ENCODE measurements at regions not wholly inside any gene's neighbourhood (a gene's known extent, or its start where the extent isn't known, plus 50 kb on each side); places are given as distances from the start of the nearest gene placed in this dataset.
"Not testable (repeated sequence)": the region's sequence is repeated elsewhere in the genome, so short reads cannot be mapped to it uniquely, and the experiment has no call there.

DNA sequence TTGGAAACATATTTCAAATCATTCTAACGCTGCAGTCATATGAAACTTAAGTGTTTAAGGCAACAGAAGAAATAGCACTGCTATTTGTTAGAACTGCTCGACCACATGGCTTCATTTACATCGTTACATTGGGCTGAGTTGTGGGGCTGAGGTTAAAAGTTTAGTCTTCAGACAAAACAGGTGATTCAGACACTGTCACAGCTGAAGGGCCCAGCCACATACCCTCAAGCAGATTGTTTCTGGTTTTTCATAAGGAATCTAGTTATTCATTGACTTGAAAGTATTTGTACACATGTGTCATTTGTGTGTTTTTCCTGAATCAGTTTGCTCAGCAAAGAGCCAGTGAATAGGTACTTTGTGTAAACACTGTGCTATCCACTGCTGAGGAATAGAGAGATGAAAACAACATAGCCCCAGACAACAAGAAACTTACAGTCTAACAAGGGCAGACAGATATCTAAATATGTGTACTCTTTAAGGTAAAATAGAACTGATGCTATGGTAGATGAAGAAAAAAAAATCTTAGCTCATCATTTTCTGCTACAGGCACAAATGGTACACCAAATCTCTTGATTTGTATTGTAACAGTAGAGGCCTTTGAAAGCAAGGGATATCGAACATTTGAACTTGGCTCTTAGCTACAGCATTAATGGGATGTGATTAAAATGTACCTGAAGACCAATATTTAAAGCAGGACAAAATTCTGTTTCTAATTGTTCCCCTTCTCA lies 357.6 kb upstream of the RPS23 start:
- no peak for DNase-seq

DNA sequence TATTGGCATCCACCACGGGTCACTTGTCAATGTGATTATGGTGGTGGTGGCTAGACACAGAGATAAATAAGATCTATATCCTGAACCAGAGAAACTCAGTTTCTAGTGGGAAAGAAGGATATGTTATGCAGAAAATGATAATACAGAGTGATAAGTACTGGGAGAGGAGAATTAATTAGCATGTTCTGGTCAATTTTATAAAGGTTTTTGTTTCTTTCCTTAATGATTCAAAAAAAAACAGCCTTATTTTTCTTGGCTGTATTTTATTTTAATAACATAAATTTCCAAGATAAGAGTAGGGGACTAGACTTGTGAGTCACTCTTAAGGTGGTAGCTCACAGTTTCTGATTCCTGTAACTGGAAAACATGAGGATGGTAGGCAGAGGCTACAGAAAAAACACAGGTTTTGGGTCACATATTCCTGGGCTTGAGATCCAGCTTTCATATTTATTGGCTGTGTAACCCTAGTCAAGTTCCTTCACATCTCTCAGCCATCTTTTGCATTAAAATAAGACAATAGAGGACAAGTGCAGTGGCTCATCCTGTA lies 350.3 kb upstream of the RPS23 start:
- DNase-seq = no peak

DNA sequence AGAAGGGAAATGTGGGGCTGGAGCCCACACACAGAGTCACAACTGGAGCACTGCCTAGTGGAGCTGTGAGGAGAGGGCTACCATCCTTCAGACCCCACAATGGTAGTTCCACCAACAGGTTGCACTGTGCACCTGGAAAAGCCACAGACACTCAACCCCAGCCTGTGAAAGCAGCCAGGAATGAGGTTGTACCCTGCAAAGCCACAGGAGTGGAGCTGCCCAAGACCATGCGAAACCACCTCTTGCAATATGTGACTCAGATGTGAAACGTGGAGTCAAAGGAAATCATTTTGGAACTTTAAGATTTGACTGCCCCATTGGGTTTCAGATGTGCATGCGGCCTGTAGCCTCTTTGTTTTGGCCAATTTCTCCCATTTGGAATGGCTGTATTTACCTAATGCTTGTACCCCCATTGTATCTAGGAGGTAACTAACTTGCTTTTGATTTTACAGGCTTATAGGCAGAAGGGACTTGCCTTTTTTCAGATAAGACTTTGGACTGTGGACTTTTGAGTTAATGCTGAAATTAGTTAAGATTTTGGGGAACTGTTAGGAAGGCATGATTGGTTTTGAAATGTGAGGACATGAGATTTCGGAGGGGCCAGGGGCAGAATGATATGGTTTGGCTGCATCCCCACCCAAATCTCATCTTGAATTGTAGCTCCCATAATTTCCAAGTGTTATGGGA lies 348.9 kb upstream of the RPS23 start:
- DNase-seq = not testable (repeated sequence)

DNA sequence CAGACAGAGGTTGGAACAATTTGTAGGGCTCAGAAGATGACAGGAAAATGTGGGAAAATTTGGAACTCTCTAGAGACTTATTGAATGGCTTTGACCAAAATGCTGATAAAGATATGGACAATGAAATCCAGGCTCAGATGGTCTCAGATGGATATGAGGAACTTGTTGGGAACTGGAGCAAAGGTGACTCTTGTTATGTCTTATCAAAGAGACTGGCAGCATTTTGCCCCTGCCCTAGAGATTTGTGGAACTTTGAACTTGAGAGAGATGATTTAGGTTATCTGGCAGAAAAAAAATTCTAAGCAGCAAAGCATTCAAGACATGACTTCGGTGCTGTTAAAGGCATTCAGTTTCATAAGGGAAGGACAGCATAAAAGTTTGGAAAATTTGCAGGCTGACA lies 347.9 kb upstream of the RPS23 start:
- DNase-seq = not testable (repeated sequence)

DNA sequence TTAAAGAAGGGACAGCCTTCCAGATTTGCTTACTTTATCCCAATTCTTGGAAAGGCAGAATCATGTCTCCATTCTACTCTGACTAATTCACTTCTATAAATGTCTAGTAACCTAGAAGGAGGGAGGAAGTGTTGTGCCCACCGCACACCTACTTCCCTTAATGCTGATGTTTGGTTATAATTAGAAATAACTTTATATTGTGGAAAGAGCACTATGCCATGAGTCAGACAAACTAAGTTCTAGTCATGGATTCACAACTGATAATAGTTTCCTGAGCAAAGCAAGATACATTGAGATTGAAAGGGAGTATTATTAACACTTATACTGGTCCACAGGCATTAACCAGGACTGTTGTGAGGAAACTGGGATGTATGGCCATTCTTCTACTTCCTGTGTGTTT lies 345.9 kb upstream of the RPS23 start:
- DNase-seq = no peak

DNA sequence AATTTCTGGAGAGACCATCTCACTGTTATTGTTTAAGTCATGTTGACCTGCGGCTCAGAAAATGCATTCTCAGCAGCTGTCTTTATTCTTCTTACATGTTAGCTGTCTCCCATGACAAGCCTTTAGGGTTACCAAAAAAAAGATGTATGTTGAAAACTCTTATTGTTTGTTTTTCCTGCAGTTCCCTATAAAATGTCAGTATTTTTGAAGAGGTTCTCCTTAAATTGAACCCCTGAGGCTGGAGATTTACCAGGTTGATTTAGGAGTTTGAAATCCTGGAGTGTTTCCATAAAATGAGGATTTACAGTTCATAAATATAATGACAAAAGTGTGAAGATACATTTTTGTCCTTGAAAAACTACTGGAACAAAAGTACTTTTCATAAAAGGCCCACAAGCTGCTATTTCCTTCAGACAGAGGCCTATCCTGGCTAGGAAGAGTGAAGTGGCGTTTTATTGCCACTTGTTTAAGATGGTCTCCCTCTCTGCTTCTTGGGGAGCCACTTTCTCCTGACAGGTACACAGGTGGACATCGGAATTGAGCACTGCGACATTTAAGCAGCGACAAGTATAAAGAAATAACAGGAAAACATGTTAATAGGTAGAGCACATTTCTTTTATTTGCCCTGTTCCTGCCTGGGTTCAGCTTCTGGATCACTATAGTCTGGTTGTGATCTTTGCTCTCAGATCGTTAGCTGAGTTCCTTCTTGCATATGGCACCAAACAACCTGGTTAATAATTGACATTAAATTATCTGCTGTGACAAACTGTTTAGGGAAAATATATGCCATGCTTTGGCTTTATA lies 344.8 kb upstream of the RPS23 start:
- DNase-seq = no peak

DNA sequence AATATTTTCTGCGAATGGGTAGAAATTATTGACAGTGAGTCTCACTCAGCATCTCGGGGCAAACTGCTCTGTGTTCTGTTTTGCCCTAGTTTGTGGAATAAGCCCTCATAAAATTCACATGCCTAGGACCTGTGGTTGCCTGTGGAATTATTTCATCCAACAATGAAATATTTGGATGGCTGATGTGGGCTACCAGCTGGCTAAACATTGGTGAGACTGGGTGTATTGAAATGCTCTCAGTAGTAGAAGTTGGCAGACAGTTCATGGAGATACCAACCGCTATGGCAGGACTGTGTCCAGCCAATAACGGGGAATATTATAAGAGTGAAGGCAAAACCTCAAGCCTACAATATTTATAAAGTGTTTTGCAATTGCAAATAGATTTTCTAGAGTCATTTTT lies 344.1 kb upstream of the RPS23 start:
- no peak for DNase-seq

DNA sequence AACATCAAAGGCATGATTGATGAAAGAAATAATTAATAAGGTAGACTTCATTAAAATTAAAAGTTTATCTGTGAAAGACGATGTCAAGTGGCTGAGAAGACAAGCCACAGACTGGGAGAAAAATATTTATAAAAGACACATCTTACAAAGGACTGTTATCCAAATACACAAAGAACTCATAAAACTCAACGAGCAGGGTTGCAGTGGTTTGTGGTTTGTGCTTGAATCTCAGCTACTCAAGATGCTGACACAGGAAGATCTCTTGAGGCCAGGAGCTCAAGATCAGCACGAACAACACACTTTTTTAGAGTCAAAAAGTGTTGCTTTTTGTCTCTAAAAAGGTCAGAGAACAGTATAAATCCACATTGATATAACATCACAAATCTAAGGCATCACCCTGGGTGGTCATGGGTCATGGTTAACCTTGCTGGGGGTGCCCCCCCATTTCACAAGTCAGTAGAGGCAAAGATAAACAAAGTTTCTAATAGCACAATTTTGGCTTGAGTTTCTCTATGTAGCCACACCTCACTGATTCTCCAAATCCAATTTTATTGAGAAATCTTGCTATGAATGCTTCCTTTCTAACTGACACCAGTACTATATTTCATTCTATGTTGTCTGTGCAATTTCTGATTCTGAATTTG lies 342.9 kb upstream of the RPS23 start:
- DNase-seq = no peak

DNA sequence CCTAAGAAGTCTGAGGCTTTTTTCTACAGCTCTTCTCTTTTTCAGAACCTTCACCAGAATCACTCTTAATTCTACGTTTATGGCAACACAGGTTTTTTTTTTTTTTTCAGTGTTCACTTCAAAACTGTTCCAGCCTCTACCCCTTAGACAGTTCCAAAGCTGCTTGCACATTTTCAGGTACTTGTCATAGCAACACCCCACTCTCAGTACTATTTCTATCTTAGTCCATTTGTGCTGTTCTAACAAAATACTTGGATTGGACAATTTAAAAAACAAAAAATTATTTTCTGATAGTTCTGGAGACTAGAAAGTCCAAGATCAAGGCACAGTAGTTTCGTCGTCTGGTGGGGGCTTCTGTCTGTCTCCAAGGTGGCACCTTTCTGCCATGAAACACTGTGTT lies 340.9 kb upstream of the RPS23 start:
- no peak for DNase-seq

DNA sequence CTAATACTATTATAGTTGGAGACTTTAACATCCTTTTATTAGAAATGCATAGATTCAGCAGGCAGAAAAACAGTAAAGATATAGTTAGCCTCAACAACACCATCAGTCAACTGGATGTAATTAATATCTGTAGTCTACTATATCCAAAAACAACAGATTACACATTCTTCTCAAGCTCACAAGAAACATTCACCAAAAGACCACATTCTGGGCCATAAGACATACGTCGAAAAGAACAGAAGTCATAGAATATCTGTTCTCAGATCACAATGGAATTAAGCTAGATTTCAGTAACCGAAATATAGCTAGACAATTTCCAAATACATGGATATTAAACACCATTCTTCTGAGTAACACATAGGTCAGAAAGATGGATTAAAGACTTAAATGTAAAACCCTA lies 336.6 kb upstream of the RPS23 start:
- no peak for DNase-seq

DNA sequence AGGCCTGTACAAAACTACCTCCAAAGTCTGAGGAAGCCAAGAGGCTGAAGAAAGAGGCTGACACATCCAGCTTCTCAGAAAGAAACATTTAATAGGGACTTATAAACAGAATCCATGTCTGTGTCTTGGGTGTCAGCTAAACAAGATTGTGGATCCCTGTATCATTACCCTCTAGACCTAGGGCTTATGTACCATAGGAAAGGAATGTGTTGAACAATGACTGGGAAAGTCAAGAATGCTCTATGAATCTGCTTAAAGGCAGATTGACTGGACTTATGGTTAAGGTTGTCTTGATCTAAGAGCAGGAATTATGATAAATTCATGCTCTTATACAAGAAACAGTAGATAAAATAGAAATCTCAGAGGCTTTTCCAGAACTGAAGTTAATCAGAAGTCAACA lies 335.7 kb upstream of the RPS23 start:
- no peak for DNase-seq

DNA sequence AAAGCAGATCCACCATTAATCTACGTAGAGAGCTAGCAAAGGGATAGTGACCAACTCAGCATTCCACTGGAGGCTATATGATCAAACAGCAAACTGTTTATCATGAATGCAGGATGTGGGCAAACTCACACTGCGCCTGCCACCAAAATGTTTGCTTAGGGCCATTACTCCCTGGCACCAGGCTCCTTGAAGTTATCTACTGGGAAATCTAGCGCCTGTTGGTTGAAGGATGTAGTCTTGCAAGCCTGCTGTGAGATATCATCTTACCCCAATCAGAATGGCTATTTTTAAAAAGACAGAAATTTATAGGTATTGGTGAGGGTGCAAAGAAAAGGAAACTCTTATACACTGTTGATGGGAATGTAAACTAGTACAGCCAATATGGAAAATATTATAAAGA lies 332.5 kb upstream of the RPS23 start:
- DNase-seq = no peak

DNA sequence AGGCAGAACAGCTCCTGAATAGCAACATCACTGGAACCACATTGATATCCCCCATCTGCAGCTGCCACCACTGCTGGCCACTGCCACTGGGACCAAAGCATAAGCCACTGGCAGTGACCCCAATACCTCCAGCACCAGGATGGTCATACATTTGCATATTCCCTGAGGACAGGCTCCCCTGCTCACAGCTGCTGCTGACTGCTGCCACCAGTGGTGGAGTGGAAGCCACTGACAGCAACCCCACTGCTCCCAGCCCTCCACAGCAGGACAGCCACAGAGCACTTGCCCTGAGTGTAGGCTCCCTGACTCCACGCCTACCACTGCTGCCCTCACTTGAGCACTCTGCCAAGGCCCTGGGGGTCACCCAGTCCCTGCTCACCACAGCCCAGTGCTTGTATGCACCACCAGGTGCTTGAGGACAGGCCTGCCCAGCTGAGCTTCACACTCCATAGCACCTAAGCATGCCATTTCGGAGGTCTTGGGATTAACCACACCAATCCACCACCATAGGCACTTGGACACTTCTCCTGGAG lies 327.4 kb upstream of the RPS23 start:
- no peak for DNase-seq

DNA sequence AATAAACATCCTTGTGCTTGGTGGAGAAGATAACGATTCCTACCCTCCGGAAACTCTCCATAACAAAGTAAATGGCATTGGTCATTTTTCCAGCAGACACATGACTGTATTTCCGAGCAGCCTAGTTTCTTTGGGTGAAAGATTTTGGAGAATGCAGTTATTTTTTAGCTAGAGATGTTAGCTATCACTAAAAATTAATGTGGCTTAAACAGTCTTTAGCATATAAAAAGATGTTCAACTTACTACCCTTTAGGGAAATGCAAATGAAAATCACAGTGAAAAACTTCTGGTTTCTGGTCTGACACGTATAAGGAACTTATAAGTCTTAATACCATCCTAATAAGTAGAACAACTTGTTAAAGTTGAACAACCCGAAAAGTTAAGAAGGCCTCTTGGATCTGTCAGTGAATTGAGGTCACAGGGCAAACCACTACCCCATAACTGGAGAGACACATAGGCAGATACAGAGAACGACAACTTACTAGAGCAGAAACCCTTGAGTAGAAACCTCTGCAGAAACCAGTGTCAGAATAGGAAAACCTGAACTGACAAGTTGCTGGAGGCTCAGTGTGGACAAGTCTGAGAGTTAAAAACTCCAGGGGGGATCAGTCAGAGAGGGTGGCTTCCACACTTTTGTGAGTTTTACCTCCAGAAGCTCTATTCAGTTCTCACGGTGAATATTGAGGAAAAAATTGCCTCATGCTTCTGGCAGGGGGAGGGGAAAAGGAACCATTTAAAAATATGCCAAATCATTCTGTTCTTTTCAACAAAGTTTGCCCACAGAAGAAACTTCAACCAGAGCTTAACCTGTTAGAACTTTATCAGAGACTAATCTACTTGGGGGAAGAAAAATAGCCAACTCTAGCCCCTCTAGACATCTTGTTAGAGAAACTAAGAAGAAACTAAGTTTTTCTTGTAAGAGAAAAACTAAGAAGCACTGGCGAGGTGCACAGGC lies 325.2 kb upstream of the RPS23 start:
- no peak for DNase-seq

DNA sequence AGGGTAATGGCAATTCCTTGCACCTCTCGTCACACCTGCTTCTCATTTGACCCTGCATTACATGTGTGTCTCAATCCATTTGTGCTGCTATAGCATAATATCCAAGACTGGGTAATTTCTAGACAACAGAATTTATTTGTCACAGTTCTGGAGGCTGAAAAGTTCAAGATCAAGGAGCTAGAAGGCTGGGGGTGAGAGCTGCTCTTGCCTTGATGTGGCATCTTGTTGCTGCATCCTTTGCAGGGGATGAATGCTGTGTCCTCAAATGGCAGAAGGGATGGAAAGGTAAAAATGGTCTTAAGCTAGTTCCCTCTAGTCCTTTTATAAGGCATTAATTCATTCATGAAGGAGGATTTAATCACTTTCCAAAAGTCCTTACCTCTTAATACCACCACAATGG lies 323.7 kb upstream of the RPS23 start:
- DNase-seq = no peak

DNA sequence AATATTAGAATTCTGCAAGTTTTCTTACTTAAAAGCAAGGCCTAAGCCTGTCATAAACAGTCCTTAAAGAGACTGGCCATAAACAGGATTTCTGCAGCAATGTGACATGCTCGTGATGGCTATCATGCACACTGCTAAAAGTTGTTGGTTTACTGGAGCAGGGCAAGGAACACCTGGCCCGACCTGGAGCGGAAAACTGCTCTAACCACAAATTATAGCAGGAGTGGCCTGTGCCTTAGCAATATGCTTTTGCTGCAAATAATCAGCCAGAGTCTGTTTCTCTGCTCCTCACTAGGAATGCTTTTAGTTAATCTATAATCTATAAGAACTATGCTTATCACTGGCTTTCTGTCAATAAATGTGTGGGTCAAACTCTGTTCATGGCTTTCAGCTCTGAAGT lies 322.9 kb upstream of the RPS23 start:
- no peak for DNase-seq

DNA sequence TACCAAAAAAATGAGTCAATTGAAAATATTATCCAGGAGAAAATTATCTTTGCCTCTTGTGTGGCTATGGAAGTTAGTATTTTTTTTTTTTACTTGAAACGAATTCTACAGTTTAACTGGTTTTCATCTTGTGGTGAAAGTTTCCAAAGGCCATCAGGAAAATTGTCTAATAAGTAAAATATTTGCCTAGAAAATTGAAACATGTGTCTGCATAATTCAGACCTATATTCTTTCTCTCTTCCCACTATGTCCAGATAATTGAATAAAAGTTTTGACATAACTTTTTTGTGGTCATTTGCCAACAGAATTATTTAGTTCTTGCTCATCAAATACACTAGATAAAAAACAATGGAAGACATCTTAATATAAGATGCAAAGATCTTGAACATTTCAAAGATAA lies 321.5 kb upstream of the RPS23 start:
- DNase-seq = no peak

DNA sequence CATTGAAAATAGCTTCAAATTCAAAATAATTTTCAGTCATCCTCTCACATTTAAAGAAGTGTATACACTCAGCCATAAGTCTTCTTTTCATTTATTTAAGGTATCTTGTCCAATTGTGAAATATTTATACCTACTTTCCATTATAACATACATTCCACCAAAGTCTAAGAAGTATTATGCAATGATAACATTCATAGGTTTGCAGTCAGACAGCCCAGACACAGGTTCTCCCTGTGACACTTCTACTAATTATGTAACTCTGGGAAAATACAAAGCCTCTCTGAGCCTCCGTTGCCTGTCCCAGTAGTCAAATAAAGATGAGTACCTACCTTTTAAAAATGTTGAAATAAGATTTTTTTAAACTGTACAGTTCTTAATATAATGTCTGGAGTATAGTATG lies 320.9 kb upstream of the RPS23 start:
- no peak for DNase-seq

DNA sequence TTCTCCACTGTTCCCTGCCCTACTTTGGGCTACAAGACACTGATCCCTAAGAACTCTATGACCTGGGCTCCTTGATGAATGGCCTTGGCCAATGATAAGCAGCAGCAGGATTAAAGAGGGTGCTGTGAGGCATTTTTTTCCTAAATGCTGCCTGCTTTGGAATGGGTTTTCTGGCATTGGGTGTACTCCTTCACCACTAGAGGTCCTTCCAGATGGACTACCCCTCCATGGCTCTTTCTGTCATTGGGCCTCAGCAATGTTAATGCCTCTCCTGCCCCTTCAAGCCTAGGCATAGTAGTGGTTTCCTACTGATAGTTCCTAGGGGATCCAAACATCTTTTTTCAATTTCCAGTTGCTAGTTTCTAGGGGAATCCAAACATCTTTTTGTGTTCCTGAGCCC lies 319.3 kb upstream of the RPS23 start:
- DNase-seq = no peak

DNA sequence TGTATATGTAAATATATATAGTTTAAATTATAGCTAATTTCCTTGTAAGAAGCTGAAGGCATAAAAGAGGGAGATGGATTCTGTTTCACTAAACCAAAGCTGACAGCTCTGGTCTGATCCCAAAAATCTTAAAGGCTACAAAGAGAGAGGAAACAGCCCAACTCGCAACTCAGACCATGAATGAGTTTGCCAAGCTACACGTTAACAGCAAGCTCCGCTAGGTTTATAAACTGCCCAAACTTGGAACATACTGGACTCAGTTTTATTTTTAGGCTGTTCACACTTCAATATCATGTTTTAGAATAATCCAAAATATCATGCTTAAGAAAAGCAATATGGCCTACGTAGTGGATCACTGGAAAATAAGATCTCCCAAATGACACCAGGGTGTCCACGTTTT lies 318.3 kb upstream of the RPS23 start:
- no peak for DNase-seq

DNA sequence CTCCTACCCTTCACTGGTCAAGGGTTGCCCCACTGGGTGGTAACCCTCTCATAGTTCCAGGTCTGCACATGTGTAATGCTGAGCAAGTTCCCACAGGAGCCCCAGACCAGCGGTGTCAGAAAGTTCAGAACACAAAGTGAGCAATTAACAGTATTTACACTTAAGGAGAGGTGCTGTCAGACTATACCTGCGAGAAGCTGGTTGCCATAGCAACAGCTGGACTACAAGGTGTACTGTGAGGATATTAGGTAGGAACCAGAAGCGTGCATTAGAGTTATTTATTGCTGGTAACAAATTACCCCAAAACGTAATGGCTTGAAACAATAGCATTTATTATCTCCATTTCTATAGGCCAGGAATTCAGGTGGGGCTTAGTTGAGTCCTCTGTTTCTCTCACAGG lies 317.0 kb upstream of the RPS23 start:
- no peak for DNase-seq

DNA sequence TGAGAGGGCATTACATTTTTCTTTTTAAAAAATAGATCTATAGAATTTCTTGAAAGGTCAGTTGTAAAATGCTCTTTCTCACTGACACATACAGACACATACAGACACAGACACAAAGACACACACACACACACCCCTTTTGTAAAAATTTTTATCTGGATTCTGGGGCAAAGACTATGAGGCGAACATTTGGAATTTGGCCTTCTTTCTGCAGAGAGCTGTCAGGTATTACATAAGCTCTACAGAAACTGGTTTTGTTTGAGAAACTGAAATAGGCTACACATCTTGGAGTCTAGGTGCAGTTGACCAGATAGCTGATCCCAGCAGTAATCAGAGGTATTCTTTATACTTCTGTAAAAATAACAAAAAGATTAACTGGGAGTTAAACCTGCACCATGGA lies 315.9 kb upstream of the RPS23 start:
- DNase-seq = no peak

Measured in HCEC 1CT (cell line).